Liver (tissue), 3 donors: ENCODE measurements at regions not wholly inside any gene's neighbourhood (a gene's known extent, or its start where the extent isn't known, plus 50 kb on each side); places are given as distances from the start of the nearest gene placed in this dataset.

ENCODE experiments used
- CTCF ChIP-seq: fragments of 150-350 bp; IDR thresholded peaks from 2 replicates; pipeline ENCODE4 v1.5.1; 2017; ENCODE audit warnings: improper control_type of control experiment, low read depth, low read length; ENCODE audit not compliant: missing input control
- EGR1 ChIP-seq, 2 donors: IDR thresholded peaks; 2 replicates each; pipeline ENCODE4 v1.6.1; 2016 to 2018; ENCODE audit warnings: antibody characterized with exemption in 2 of 2, low read depth in 2 of 2
- JUND ChIP-seq, 2 donors: IDR thresholded peaks; 2 replicates each; pipeline ENCODE4 v1.6.1; 2016; ENCODE audit warnings: antibody characterized with exemption in 2 of 2
- RAD21 ChIP-seq, 2 donors: IDR thresholded peaks; 2 replicates each; pipeline ENCODE4 v1.6.1; 2016; ENCODE audit warnings: antibody characterized with exemption in 2 of 2, mild to moderate bottlenecking in 2 of 2
- RXRA ChIP-seq, 2 donors: IDR thresholded peaks; 2 replicates each; pipeline ENCODE4 v1.6.1; 2017 to 2018; ENCODE audit warnings: antibody characterized with exemption in 2 of 2, mild to moderate bottlenecking in 1 of 2
- TAF1 ChIP-seq: conservative IDR thresholded peaks from 2 replicates; pipeline ENCODE4 v1.6.1; 2016; ENCODE audit warnings: antibody characterized with exemption, mild to moderate bottlenecking
- TF ChIP-seq, protein P1 (sequence below): IDR thresholded peaks from 2 replicates; pipeline ENCODE4 v1.6.1; 2016; ENCODE audit warnings: antibody characterized with exemption
- donor health status: healthy.
- donor health status: healthy.

DNA sequence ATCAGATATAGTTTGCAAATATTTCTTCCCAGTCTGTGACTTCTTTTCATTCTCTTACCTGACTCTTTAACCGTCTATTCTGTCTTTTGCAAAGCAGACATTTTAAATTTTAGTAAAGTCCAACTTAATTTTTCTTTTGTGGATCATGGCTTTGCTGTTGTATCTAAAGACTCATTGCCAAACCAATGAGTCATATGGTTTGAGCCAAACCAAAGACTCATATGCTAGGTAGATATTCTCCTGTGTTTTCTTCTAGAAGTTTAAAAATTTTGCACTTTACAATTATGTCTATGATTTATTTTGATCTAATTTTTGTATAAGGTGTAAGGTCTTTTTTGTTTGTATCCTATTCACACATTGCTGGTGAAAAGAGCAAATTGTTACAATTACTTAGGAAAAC is 446.8 kb downstream of the ANKRD50 start:
- no peak for TF ChIP-seq EGR1 (IDR thresholded peaks at IDR 0.05; ENCODE audit: low read depth in 2 of 2)
- no peak for TF ChIP-seq RAD21 (IDR thresholded peaks at IDR 0.05)
- no peak for TF ChIP-seq CTCF
- TF ChIP-seq, protein P1, sequence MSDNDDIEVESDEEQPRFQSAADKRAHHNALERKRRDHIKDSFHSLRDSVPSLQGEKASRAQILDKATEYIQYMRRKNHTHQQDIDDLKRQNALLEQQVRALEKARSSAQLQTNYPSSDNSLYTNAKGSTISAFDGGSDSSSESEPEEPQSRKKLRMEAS, result no peak
- no peak for TF ChIP-seq TAF1
- no peak for TF ChIP-seq JUND (IDR thresholded peaks at IDR 0.05)
- TF ChIP-seq RXRA (IDR thresholded peaks at IDR 0.05), result no peak
